HCT116 (cell line): ENCODE measurements at regions not wholly inside any gene's neighbourhood (a gene's known extent, or its start where the extent isn't known, plus 50 kb on each side); places are given as distances from the start of the nearest gene placed in this dataset.

Experiments used
- CEBPB ChIP-seq: IDR thresholded peaks from 2 replicates; pipeline ENCODE4 v1.6.1; 2012; ENCODE audit warnings: low read depth
- EZH2 ChIP-seq: fragments of 200-600 bp; sonication (generic); IDR thresholded peaks from 2 replicates; pipeline ENCODE4 v1.6.1; 2017; ENCODE audit warnings: antibody characterized with exemption, mixed run types
- EZH2phosphoT487 ChIP-seq: fragments of 200-600 bp; IDR thresholded peaks from 2 replicates; pipeline ENCODE4 v1.6.1; 2018; ENCODE audit warnings: antibody characterized with exemption, borderline replicate concordance
- POLR2A ChIP-seq: IDR thresholded peaks from 2 replicates; pipeline ENCODE4 v1.7.0; 2011; ENCODE audit warnings: borderline replicate concordance; ENCODE audit not compliant: insufficient read depth, insufficient read length; ENCODE audit errors: extremely low read depth
- POLR2AphosphoS5 ChIP-seq: IDR thresholded peaks from 2 replicates; pipeline ENCODE4 v1.6.1; 2011; ENCODE audit warnings: mild to moderate bottlenecking, low read depth, low read length, moderate library complexity
- RAD21 ChIP-seq: IDR thresholded peaks from 2 replicates; pipeline ENCODE4 v1.6.1; 2012; ENCODE audit warnings: low read depth, mild to moderate bottlenecking
- SIN3A ChIP-seq: IDR thresholded peaks from 2 replicates; pipeline ENCODE4 v1.6.1; 2012; ENCODE audit warnings: low read depth
- ZNF274 ChIP-seq: fragments of 200-500 bp; sonication (Bioruptor generic); IDR thresholded peaks from 2 replicates; pipeline ENCODE4 v1.6.1; 2014; ENCODE audit warnings: mild to moderate bottlenecking, low read depth, low read length, inconsistent platforms
- TF ChIP-seq, protein P1 (sequence below), 3 experiments: fragments of 200-600 bp in 1 of 3; sonication (generic) in 1 of 3; IDR thresholded peaks in 2 of 3; conservative IDR thresholded peaks in 1 of 3; 2 replicates each; pipeline ENCODE4 v1.5.1; 2012 to 2017; ENCODE audit warnings: low read depth in 2 of 3, low read length in 2 of 3, antibody characterized with exemption in 1 of 3, borderline replicate concordance in 1 of 3, control low read depth in 1 of 3, mild to moderate bottlenecking in 1 of 3, mixed read lengths in 1 of 3, mixed run types in 1 of 3, moderate library complexity in 1 of 3; ENCODE audit not compliant: insufficient read depth in 1 of 3
- TF ChIP-seq, protein P2 (sequence below): IDR thresholded peaks from 2 replicates; pipeline ENCODE4 v1.6.1; 2012
- TF ChIP-seq, protein P3 (sequence below): IDR thresholded peaks from 2 replicates; pipeline ENCODE4 v1.6.1; 2012; ENCODE audit warnings: low read depth
- TF ChIP-seq, protein P4 (sequence below): IDR thresholded peaks from 2 replicates; pipeline ENCODE4 v1.6.1; 2012

DNA sequence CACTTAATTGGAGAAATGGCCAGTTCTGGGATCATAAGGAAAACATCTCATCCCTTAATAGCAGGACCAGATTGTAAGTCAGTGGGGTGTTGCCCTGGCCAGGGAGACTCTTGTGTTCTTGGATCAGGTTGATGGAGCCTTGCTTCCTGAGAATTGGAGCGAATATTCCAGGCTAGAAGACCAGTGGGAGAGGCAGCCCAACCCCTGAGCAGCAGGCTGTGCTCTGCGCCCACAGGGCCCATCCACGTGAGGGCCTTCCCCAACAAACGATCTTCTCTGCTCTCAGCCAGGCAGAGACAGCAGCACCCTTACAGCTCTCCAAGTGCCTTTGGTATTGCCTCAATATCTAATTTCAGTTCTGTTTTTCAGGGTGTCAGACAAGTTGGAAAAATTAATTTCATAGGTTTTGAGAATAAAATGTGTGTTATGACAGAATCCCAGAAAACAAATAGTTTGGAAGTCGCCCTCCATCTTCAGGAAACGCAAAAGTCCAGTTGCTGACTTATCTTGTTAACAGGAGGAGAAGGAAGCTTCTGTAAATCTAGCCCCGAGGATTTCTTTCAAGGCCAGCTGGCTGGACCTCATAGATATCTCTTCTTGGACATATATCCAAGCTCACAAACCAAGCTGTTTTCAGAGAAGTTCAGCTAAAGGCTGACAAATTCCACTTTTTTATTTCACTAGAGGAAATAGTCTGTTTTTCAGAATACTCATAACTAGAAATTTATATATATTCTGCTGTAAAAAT lies 105.5 kb downstream of the COPS8 start:
- no peak for TF ChIP-seq CEBPB
- TF ChIP-seq, protein P1, sequence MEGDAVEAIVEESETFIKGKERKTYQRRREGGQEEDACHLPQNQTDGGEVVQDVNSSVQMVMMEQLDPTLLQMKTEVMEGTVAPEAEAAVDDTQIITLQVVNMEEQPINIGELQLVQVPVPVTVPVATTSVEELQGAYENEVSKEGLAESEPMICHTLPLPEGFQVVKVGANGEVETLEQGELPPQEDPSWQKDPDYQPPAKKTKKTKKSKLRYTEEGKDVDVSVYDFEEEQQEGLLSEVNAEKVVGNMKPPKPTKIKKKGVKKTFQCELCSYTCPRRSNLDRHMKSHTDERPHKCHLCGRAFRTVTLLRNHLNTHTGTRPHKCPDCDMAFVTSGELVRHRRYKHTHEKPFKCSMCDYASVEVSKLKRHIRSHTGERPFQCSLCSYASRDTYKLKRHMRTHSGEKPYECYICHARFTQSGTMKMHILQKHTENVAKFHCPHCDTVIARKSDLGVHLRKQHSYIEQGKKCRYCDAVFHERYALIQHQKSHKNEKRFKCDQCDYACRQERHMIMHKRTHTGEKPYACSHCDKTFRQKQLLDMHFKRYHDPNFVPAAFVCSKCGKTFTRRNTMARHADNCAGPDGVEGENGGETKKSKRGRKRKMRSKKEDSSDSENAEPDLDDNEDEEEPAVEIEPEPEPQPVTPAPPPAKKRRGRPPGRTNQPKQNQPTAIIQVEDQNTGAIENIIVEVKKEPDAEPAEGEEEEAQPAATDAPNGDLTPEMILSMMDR (IDR thresholded peaks at IDR 0.05 in 2 of 3, conservative IDR thresholded peaks at IDR 0.05 in 1 of 3; ENCODE audit: borderline replicate concordance in 1 of 3, insufficient read depth in 1 of 3, low read depth in 2 of 3, low read length in 2 of 3), result no peak
- TF ChIP-seq POLR2A, result no peak
- no peak for TF ChIP-seq ZNF274
- TF ChIP-seq EZH2, result no peak
- TF ChIP-seq, protein P2, sequence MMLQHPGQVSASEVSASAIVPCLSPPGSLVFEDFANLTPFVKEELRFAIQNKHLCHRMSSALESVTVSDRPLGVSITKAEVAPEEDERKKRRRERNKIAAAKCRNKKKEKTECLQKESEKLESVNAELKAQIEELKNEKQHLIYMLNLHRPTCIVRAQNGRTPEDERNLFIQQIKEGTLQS, result no peak
- TF ChIP-seq, protein P3, sequence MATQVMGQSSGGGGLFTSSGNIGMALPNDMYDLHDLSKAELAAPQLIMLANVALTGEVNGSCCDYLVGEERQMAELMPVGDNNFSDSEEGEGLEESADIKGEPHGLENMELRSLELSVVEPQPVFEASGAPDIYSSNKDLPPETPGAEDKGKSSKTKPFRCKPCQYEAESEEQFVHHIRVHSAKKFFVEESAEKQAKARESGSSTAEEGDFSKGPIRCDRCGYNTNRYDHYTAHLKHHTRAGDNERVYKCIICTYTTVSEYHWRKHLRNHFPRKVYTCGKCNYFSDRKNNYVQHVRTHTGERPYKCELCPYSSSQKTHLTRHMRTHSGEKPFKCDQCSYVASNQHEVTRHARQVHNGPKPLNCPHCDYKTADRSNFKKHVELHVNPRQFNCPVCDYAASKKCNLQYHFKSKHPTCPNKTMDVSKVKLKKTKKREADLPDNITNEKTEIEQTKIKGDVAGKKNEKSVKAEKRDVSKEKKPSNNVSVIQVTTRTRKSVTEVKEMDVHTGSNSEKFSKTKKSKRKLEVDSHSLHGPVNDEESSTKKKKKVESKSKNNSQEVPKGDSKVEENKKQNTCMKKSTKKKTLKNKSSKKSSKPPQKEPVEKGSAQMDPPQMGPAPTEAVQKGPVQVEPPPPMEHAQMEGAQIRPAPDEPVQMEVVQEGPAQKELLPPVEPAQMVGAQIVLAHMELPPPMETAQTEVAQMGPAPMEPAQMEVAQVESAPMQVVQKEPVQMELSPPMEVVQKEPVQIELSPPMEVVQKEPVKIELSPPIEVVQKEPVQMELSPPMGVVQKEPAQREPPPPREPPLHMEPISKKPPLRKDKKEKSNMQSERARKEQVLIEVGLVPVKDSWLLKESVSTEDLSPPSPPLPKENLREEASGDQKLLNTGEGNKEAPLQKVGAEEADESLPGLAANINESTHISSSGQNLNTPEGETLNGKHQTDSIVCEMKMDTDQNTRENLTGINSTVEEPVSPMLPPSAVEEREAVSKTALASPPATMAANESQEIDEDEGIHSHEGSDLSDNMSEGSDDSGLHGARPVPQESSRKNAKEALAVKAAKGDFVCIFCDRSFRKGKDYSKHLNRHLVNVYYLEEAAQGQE, result no peak
- TF ChIP-seq SIN3A, result no peak
- TF ChIP-seq, protein P4, sequence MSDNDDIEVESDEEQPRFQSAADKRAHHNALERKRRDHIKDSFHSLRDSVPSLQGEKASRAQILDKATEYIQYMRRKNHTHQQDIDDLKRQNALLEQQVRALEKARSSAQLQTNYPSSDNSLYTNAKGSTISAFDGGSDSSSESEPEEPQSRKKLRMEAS, result no peak
- no peak for TF ChIP-seq EZH2phosphoT487
- TF ChIP-seq POLR2AphosphoS5, result no peak
- no peak for TF ChIP-seq RAD21
